ENCODE measurements at regions not wholly inside any gene's neighbourhood (a gene's known extent, or its start where the extent isn't known, plus 50 kb on each side); places are given as distances from the start of the nearest gene placed in this dataset.

- DNase-seq (ENCODE audit: low read depth) = no peak
- no peak overlapping the region for H3K4me3 ChIP-seq (ENCODE audit: low read depth, low read length)
Observed at GRCh38 chr4:175871774-175872405, 59.8 kb upstream of the GPM6A start.

DNA sequence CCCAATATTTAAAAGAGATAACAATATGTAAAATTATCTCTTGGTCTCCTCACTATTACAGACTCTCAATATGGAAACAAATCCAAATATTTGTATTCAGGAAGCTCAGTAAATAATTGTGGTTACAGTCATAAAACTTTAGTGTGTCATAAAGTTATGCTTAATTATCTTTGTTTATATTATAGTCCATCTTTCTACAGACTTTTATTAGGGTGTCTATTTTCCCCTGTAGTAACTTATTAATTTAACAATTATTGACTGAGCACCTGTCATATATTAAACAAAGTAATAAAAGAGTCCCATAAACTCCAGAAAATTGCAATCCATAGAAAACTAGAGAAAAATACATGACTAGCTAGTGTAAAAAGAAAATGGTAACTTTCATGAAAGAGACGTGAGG is 61.6 kb upstream of the GPM6A start:
- H3K4me3 ChIP-seq (ENCODE audit: low read depth, low read length) = no peak overlapping the region
- DNase-seq (ENCODE audit: low read depth) = no peak

GRCh38 chr4:175874306-175874705 is 62.2 kb upstream of the GPM6A start:
- H3K4me3 ChIP-seq (ENCODE audit: low read depth, low read length) = no peak overlapping the region
- DNase-seq (ENCODE audit: low read depth) = no peak

- H3K4me3 ChIP-seq (ENCODE audit: low read depth, low read length) = no peak overlapping the region
- DNase-seq (ENCODE audit: low read depth) = no peak
Observed at GRCh38 chr4:175875993-175876771, 64.1 kb upstream of the GPM6A start.

GRCh38 chr4:175882891-175883290 is 70.8 kb upstream of the GPM6A start:
- no peak overlapping the region for H3K4me3 ChIP-seq (ENCODE audit: low read depth, low read length)
- no peak for DNase-seq (ENCODE audit: low read depth)

GRCh38 chr4:175884048-175884447 is 72.0 kb upstream of the GPM6A start:
- DNase-seq (ENCODE audit: low read depth) = no peak
- no peak overlapping the region for H3K4me3 ChIP-seq (ENCODE audit: low read depth, low read length)

GRCh38 chr4:175891231-175891630 is 79.2 kb upstream of the GPM6A start:
- H3K4me3 ChIP-seq (ENCODE audit: low read depth, low read length) = no peak overlapping the region
- DNase-seq (ENCODE audit: low read depth) = no peak

GRCh38 chr4:175891851-175892250 is 79.8 kb upstream of the GPM6A start:
- no peak overlapping the region for H3K4me3 ChIP-seq (ENCODE audit: low read depth, low read length)
- no peak for DNase-seq (ENCODE audit: low read depth)

DNA sequence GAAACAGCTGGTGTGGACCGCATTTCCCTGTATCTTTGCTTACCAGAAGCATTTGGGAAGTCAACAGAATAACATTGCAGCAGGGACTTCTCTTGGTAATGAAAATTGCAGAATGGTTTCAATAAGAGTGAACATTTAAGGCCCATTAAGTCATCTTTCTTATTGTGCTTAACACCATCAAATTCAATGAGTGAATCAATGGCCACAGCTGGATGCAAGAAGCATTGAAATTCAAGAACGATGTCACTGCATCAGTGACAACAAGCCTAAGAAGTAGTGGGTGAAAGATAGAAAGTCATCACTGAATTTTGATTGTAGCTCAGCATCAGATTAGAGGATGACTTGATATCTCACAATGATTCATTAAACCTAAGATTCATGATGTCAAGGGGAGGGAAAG is 93.9 kb upstream of the GPM6A start:
- no peak for DNase-seq (ENCODE audit: low read depth)
- no peak overlapping the region for H3K4me3 ChIP-seq (ENCODE audit: low read depth, low read length)

- DNase-seq (ENCODE audit: low read depth) = no peak
- no peak overlapping the region for H3K4me3 ChIP-seq (ENCODE audit: low read depth, low read length)
Observed at GRCh38 chr4:175906384-175906783, 94.3 kb upstream of the GPM6A start.

DNA sequence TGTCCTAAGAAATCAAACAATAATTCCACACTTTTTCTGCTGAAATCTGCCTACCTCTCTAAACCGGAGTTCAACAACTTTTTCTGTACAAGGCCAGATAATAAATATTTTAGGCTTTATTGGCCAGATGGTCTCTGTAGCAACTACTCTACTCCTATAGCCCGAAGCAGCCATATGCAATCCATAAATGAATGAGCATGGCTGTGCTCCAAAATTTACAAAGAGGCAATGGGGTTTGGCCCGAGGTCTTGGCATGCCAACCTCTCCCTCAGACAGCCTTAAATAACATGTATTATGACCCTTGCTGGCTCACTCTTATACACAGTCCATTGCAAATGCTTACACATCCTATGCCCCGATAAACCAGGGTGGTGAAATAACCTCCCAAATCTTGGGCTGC is 98.6 kb upstream of the GPM6A start:
- DNase-seq (ENCODE audit: low read depth) = no peak
- H3K4me3 ChIP-seq (ENCODE audit: low read depth, low read length) = no peak overlapping the region

DNA sequence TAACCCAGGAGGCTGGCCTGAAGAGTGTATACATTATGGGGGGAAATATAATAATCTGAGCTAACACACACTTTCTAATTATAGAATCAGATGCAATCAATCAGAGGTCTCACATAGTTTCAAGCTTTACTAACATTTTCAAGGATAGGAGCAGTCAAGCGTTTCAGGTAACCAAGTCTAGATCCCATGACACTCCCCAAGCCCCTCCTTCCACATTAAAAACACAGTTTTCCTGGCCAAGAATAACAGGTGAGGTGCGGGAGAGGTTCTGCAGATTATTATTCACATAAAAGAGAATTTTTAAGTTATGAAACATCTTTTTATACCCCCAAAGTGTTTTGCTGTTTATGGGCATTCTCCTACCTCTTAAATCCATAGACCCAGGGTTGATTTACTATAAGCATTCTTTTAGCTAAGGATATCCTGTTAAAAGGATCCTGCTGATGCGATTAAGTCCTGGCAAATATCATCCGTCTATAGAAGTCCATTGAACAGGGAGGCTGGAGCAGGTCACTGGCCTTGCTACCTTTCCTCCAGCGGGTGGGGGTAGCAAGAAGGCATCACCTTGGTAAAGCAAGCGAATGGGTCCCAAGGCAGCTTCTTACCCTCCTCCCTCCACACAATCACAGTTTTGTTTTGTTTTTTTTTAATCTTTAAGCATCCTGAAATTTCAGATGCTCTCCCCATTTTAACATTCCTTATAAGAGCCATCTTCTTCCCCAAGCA is 104.7 kb upstream of the GPM6A start:
- no peak for DNase-seq (ENCODE audit: low read depth)

GRCh38 chr4:175927121-175927520 is 115.1 kb upstream of the GPM6A start:
- H3K4me3 ChIP-seq (ENCODE audit: low read depth, low read length) = no peak overlapping the region

More for the DNA sequence above, 104.7 kb upstream of the GPM6A start:
- H3K4me3 ChIP-seq (ENCODE audit: low read depth, low read length) = no peak overlapping the region

GRCh38 chr4:175929441-175929840 is 117.4 kb upstream of the GPM6A start:
- DNase-seq (ENCODE audit: low read depth) = no peak
- no peak overlapping the region for H3K4me3 ChIP-seq (ENCODE audit: low read depth, low read length)

More at GRCh38 chr4:175927121-175927520, 115.1 kb upstream of the GPM6A start:
- DNase-seq (ENCODE audit: low read depth) = no peak

- no peak overlapping the region for H3K4me3 ChIP-seq (ENCODE audit: low read depth, low read length)
- no peak for DNase-seq (ENCODE audit: low read depth)
Observed at GRCh38 chr4:175929932-175930331, 117.9 kb upstream of the GPM6A start.

DNA sequence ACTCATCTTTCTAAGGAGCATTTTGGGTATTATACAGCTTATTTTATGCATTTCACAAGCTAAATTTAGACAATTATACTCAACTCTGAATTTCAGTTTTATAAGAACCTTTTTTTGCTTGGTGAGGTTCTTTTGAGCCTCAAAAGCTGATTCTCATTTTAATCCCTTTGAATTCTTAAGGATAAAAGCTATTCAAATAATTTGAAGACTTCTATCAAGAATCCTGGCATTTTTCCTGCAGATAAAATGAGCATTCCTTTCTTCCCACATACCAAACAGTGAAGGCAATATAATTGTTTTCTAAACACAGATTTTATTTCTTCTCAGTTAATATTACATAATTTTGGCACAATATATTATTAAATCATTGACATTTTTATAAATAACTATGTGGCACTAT is 118.4 kb upstream of the GPM6A start:
- DNase-seq (ENCODE audit: low read depth) = no peak
- H3K4me3 ChIP-seq (ENCODE audit: low read depth, low read length) = no peak overlapping the region

DNA sequence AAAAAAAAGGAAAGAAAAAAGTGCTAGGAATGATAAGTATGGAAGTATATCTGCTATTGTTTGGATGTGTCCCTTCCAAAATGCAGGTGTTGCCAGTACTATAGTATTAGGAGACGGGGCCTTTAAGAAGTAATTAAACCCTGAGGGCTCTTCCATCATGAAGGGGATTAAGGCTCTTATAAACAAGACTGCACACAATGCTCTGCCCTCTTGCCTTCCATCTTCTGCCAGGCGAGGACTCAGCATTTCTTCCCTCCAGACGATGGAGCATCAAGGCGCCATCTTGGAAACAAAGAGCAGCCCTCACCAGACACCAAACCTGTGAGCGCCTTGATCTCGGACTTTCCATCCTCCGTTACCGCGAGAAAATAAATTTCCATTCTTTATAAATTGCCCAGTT is 120.1 kb upstream of the GPM6A start:
- DNase-seq (ENCODE audit: low read depth) = no peak
- no peak overlapping the region for H3K4me3 ChIP-seq (ENCODE audit: low read depth, low read length)

DNA sequence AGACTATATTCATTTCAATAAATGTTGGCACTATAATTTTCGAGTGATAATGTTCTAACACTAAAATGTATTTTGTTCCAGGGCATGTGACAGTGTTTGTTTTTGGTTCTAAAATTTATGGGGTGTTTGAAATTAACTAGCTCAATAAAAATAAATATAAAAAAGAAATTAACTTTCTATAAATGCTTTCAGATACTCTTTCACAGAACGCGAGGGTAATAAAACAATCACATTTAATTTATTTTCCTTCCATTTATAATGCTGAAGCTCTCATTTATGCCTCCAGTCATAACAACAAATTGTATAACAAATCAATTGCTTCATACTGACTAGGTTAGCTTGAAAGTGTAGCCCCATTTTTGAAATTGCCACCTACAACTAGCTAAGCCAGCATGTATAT is 122.4 kb upstream of the GPM6A start:
- DNase-seq (ENCODE audit: low read depth) = no peak
- no peak overlapping the region for H3K4me3 ChIP-seq (ENCODE audit: low read depth, low read length)

- H3K4me3 ChIP-seq (ENCODE audit: low read depth, low read length) = no peak overlapping the region
- DNase-seq (ENCODE audit: low read depth) = no peak
Observed at GRCh38 chr4:175935016-175935661, 123.1 kb upstream of the GPM6A start.

All from skeletal muscle cell (primary cell).